ENCODE measurements at regions not wholly inside any gene's neighbourhood (a gene's known extent, or its start where the extent isn't known, plus 50 kb on each side); places are given as distances from the start of the nearest gene placed in this dataset.
"Not testable (repeated sequence)": the region's sequence is repeated elsewhere in the genome, so short reads cannot be mapped to it uniquely, and the experiment has no call there.

GRCh38 chr6:26720663-26721218 is 61.2 kb upstream of the ZNF322 start:
- H3K9me3 Mint-ChIP-seq (ENCODE audit: low read depth); H3K27me3 Mint-ChIP-seq; H3K36me3 Mint-ChIP-seq; H3K4me1 Mint-ChIP-seq (ENCODE audit: low read depth); H3K4me3 Mint-ChIP-seq; H3K27ac Mint-ChIP-seq: not testable (repeated sequence)

GRCh38 chr6:26730019-26730766 is 70.6 kb upstream of the ZNF322 start:
- H3K4me3 Mint-ChIP-seq; H3K27me3 Mint-ChIP-seq; H3K27ac Mint-ChIP-seq; H3K9me3 Mint-ChIP-seq (ENCODE audit: low read depth); H3K36me3 Mint-ChIP-seq; H3K4me1 Mint-ChIP-seq (ENCODE audit: low read depth): not testable (repeated sequence)

- H3K9me3 Mint-ChIP-seq (ENCODE audit: low read depth); H3K36me3 Mint-ChIP-seq; H3K27me3 Mint-ChIP-seq; H3K27ac Mint-ChIP-seq; H3K4me1 Mint-ChIP-seq (ENCODE audit: low read depth); H3K4me3 Mint-ChIP-seq: not testable (repeated sequence)
Observed at GRCh38 chr6:26734776-26735472, 75.4 kb upstream of the ZNF322 start.

GRCh38 chr6:26739811-26740210 is 80.3 kb upstream of the ZNF322 start:
- Mint-ChIP-seq H3K9me3 (ENCODE audit: low read depth) (peaks cover 13% of the 10 kb centered on the region), H3K4me1 (ENCODE audit: low read depth) (no peaks in the 10 kb centered on the region), H3K36me3 (peaks cover 9% of the 10 kb centered on the region), H3K27me3 (peaks cover 27% of the 10 kb centered on the region), H3K4me3 (no peak overlapping the region), H3K27ac (no peak overlapping the region)

- Mint-ChIP-seq H3K4me1 (ENCODE audit: low read depth) (no peaks in the 10 kb centered on the region), H3K27ac (no peak overlapping the region), H3K4me3 (no peak overlapping the region), H3K36me3 (peaks cover 9% of the 10 kb centered on the region), H3K9me3 (ENCODE audit: low read depth) (peaks cover 13% of the 10 kb centered on the region), H3K27me3 (peaks cover 45% of the 10 kb centered on the region)
Observed at GRCh38 chr6:26743157-26743821, 83.7 kb upstream of the ZNF322 start.

GRCh38 chr6:26743941-26744699 is 84.6 kb upstream of the ZNF322 start:
- Mint-ChIP-seq H3K4me3 (no peak overlapping the region), H3K27ac (no peak overlapping the region), H3K27me3 (peaks cover 54% of the 10 kb centered on the region)

GRCh38 chr6:26744837-26745282 is 85.3 kb upstream of the ZNF322 start:
- not testable (repeated sequence) for H3K4me3 Mint-ChIP-seq, H3K27ac Mint-ChIP-seq
- H3K9me3 Mint-ChIP-seq (ENCODE audit: low read depth) = peaks cover 20% of the 10 kb centered on the region

More at GRCh38 chr6:26743941-26744699, 84.6 kb upstream of the ZNF322 start:
- H3K4me1 Mint-ChIP-seq (ENCODE audit: low read depth) = no peaks in the 10 kb centered on the region
- peaks cover 9% of the 10 kb centered on the region for H3K36me3 Mint-ChIP-seq
- H3K9me3 Mint-ChIP-seq (ENCODE audit: low read depth) = peaks cover 20% of the 10 kb centered on the region

GRCh38 chr6:26745964-26746363 is 86.4 kb upstream of the ZNF322 start:
- not testable (repeated sequence) for H3K4me1 Mint-ChIP-seq (ENCODE audit: low read depth); H3K27ac Mint-ChIP-seq; H3K4me3 Mint-ChIP-seq
- H3K27me3 Mint-ChIP-seq = peaks cover 64% of the 10 kb centered on the region
- H3K9me3 Mint-ChIP-seq (ENCODE audit: low read depth) = peaks cover 20% of the 10 kb centered on the region
- peaks cover 12% of the 10 kb centered on the region for H3K36me3 Mint-ChIP-seq

More at GRCh38 chr6:26744837-26745282, 85.3 kb upstream of the ZNF322 start:
- H3K36me3 Mint-ChIP-seq; H3K4me1 Mint-ChIP-seq (ENCODE audit: low read depth): not testable (repeated sequence)
- H3K27me3 Mint-ChIP-seq = peaks cover 60% of the 10 kb centered on the region

GRCh38 chr6:26749126-26749758 is 89.7 kb upstream of the ZNF322 start:
- H3K27ac Mint-ChIP-seq = not testable (repeated sequence)

GRCh38 chr6:26749759-26750126 is 90.2 kb upstream of the ZNF322 start:
- not testable (repeated sequence) for H3K4me1 Mint-ChIP-seq (ENCODE audit: low read depth); H3K36me3 Mint-ChIP-seq; H3K4me3 Mint-ChIP-seq; H3K27ac Mint-ChIP-seq; H3K9me3 Mint-ChIP-seq (ENCODE audit: low read depth)
- H3K27me3 Mint-ChIP-seq = peaks cover 48% of the 10 kb centered on the region

More at GRCh38 chr6:26749126-26749758, 89.7 kb upstream of the ZNF322 start:
- H3K27me3 Mint-ChIP-seq = peaks cover 51% of the 10 kb centered on the region
- not testable (repeated sequence) for H3K9me3 Mint-ChIP-seq (ENCODE audit: low read depth); H3K36me3 Mint-ChIP-seq; H3K4me1 Mint-ChIP-seq (ENCODE audit: low read depth); H3K4me3 Mint-ChIP-seq

GRCh38 chr6:26754212-26754611 is 94.7 kb upstream of the ZNF322 start:
- H3K27ac Mint-ChIP-seq = peak overlapping the region; percentile 10
- peaks cover 3% of the 10 kb centered on the region for H3K36me3 Mint-ChIP-seq
- peaks cover 45% of the 10 kb centered on the region for H3K27me3 Mint-ChIP-seq
- H3K9me3 Mint-ChIP-seq (ENCODE audit: low read depth) = no peaks in the 10 kb centered on the region
- H3K4me3 Mint-ChIP-seq = no peak overlapping the region
- H3K4me1 Mint-ChIP-seq (ENCODE audit: low read depth) = peaks cover 6% of the 10 kb centered on the region

- H3K9me3 Mint-ChIP-seq (ENCODE audit: low read depth); H3K36me3 Mint-ChIP-seq; H3K4me3 Mint-ChIP-seq; H3K4me1 Mint-ChIP-seq (ENCODE audit: low read depth): not testable (repeated sequence)
- Mint-ChIP-seq H3K27me3 (peaks cover 44% of the 10 kb centered on the region), H3K27ac (peak overlapping the region; percentile 46)
Observed at GRCh38 chr6:26754801-26755200, 95.3 kb upstream of the ZNF322 start.

GRCh38 chr6:26756067-26756805 is 96.7 kb upstream of the ZNF322 start:
- not testable (repeated sequence) for H3K4me1 Mint-ChIP-seq (ENCODE audit: low read depth); H3K4me3 Mint-ChIP-seq; H3K36me3 Mint-ChIP-seq; H3K9me3 Mint-ChIP-seq (ENCODE audit: low read depth)
- Mint-ChIP-seq H3K27ac (peak overlapping the region; percentile 66), H3K27me3 (peaks cover 41% of the 10 kb centered on the region)
